RPMI7951 (cell line): ENCODE measurements at regions not wholly inside any gene's neighbourhood (a gene's known extent, or its start where the extent isn't known, plus 50 kb on each side); places are given as distances from the start of the nearest gene placed in this dataset.

ENCODE experiments used
- DNase-seq: peaks from one replicate; pipeline ENCODE4 v3.0.0-alpha.2; 2012; ENCODE audit warnings: low read depth

- DNase-seq, result no peak
Measured at GRCh38 chr6:155614606-155615005, 159.0 kb upstream of the NOX3 start.

- no peak for DNase-seq
Measured at GRCh38 chr6:155611742-155612141, 156.1 kb upstream of the NOX3 start.

- no peak for DNase-seq
Measured at GRCh38 chr6:155604991-155605390, 149.4 kb upstream of the NOX3 start.

GRCh38 chr6:155599561-155599960 is 143.9 kb upstream of the NOX3 start:
- DNase-seq, result no peak

GRCh38 chr6:155599160-155599559 is 143.5 kb upstream of the NOX3 start:
- no peak for DNase-seq

GRCh38 chr6:155595284-155595683 is 139.6 kb upstream of the NOX3 start:
- DNase-seq, result no peak

- DNase-seq, result no peak
Measured at GRCh38 chr6:155591741-155592140, 136.1 kb upstream of the NOX3 start.

GRCh38 chr6:155589190-155589589 is 133.6 kb upstream of the NOX3 start:
- DNase-seq, result no peak

GRCh38 chr6:155587817-155588216 is 132.2 kb upstream of the NOX3 start:
- no peak for DNase-seq

GRCh38 chr6:155586090-155586489 is 130.5 kb upstream of the NOX3 start:
- no peak for DNase-seq

GRCh38 chr6:155584006-155584405 is 128.4 kb upstream of the NOX3 start:
- no peak for DNase-seq

- no peak for DNase-seq
Measured at GRCh38 chr6:155582016-155582991, 126.7 kb upstream of the NOX3 start.

GRCh38 chr6:155580904-155581303 is 125.3 kb upstream of the NOX3 start:
- no peak for DNase-seq

- DNase-seq, result no peak
Measured at GRCh38 chr6:155578251-155578650, 122.6 kb upstream of the NOX3 start.

GRCh38 chr6:155561966-155562364 is 106.3 kb upstream of the NOX3 start:
- DNase-seq, result no peak

GRCh38 chr6:155561257-155561965 is 105.8 kb upstream of the NOX3 start:
- DNase-seq, result no peak

- DNase-seq, result no peak
Measured at GRCh38 chr6:155549928-155550327, 94.3 kb upstream of the NOX3 start.

GRCh38 chr6:155549028-155549798 is 93.6 kb upstream of the NOX3 start:
- DNase-seq, result no peak

- DNase-seq, result no peak
Measured at GRCh38 chr6:155548576-155548975, 92.9 kb upstream of the NOX3 start.

- no peak for DNase-seq
Measured at GRCh38 chr6:155544677-155545076, 89.0 kb upstream of the NOX3 start.

GRCh38 chr6:155543166-155543847 is 87.7 kb upstream of the NOX3 start:
- DNase-seq, result no peak

- DNase-seq, result peak; percentile 34
Measured at GRCh38 chr6:155542036-155542435, 86.4 kb upstream of the NOX3 start.
